ENCODE measurements at regions not wholly inside any gene's neighbourhood (a gene's known extent, or its start where the extent isn't known, plus 50 kb on each side); places are given as distances from the start of the nearest gene placed in this dataset.

DNA sequence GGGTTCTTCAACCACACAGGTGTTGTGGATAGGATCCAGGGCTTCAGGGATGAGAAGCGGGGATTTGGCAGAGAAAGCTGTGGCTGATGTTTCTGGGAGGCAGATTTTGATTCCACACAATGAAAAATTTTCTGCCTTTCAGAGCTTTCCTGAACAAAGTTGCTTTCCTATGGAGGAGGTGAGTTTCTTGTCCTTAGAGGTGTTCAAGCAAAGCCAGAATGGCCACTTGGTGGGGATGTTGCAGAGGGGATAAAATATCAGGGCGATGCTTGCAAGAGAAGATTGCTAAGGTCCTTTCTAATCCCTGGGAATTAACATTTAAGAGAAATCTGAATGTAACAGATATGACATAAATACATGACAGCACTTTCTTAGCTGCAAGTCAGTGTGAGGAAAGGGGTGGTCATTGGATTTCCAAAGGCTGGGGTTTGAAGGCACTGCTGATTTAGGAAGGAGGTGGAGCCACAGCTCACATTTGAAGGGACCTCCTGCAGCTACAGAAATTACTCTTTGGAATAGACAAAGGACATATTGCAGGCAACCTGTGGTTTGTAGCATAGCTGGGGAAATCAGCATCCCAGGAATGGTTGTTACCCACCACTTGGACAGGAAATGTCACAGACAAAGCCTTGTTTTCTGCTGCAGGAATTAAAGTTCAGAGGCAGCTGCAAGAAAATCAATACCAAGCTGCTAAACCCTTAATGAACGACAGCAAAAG, 271.1 kb upstream of the CHD6 start:
- peaks cover 0 to 12% (median 0%) of the 10 kb centered on the region in 6 donors for H3K9me3 Mint-ChIP-seq
- no peaks in the 10 kb centered on the region for H3K4me1 Mint-ChIP-seq

GRCh38 chr20:41888434-41888833, 270.3 kb upstream of the CHD6 start:
- no peak for DNase-seq
- Mint-ChIP-seq H3K36me3 (no peaks in the 10 kb centered on the region), H3K4me1 (no peaks in the 10 kb centered on the region), H3K27ac (no peak overlapping the region), H3K4me3 (no peak overlapping the region), H3K9me3 (peaks cover 0 to 8% (median 0%) of the 10 kb centered on the region in 6 donors), H3K27me3 (ENCODE audit: low read depth in 3 of 3) (peaks cover 1 to 2% (median 2%) of the 10 kb centered on the region in 3 donors)

More for the DNA sequence above, 271.1 kb upstream of the CHD6 start:
- Mint-ChIP-seq H3K36me3 (no peaks in the 10 kb centered on the region), H3K27ac (no peak overlapping the region), H3K4me3 (no peak overlapping the region), H3K27me3 (ENCODE audit: low read depth in 3 of 3) (peaks cover 1 to 2% (median 2%) of the 10 kb centered on the region in 3 donors)
- no peak for DNase-seq

- Mint-ChIP-seq H3K36me3 (no peaks in the 10 kb centered on the region), H3K27ac (no peak overlapping the region), H3K27me3 (ENCODE audit: low read depth in 3 of 3) (peaks cover under 1 to 2% (median 1%) of the 10 kb centered on the region in 3 donors), H3K4me1 (no peaks in the 10 kb centered on the region), H3K4me3 (no peak overlapping the region), H3K9me3 (peaks cover 0 to 6% (median 0%) of the 10 kb centered on the region in 6 donors)
- DNase-seq: no peak
Measured at GRCh38 chr20:41887500-41887899, 269.3 kb upstream of the CHD6 start.

DNA sequence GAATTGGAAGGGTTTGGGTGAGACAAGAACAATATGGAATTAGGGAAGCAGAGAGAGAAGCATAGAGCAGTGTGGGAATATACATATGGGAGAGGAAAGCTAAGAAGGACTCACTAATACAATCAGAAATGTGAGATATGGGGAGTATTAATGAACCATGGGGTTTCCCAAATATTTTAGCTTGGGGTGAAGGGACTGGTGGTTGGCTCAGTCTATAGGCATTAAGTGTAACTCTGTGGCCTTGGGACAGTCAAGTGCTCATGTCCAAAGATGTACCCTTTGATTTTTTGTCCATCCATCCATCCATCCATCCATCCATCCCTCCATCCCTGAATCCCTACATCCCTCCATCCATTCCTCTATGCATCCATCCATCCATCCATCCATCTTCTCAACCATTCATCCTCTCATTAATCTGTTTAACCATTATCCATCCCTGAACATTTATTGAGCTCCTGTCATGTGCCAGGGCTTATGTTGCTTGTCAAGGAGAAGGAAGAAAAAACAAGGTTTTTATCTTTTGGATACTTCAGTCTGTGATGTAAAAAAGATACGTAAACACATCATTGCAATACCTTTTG, 263.4 kb upstream of the CHD6 start:
- no peak for DNase-seq
- H3K9me3 Mint-ChIP-seq: peaks cover 0 to 4% (median 0%) of the 10 kb centered on the region in 6 donors
- no peaks in the 10 kb centered on the region for H3K4me1 Mint-ChIP-seq
- H3K36me3 Mint-ChIP-seq: no peaks in the 10 kb centered on the region
- H3K27ac Mint-ChIP-seq: no peak overlapping the region
- no peak overlapping the region for H3K4me3 Mint-ChIP-seq
- peaks cover 0 to 3% (median 0%) of the 10 kb centered on the region in 3 donors for H3K27me3 Mint-ChIP-seq (ENCODE audit: low read depth in 3 of 3)

GRCh38 chr20:41879123-41879522, 260.9 kb upstream of the CHD6 start:
- Mint-ChIP-seq H3K36me3 (no peaks in the 10 kb centered on the region), H3K4me1 (no peaks in the 10 kb centered on the region), H3K27ac (no peak overlapping the region)

DNA sequence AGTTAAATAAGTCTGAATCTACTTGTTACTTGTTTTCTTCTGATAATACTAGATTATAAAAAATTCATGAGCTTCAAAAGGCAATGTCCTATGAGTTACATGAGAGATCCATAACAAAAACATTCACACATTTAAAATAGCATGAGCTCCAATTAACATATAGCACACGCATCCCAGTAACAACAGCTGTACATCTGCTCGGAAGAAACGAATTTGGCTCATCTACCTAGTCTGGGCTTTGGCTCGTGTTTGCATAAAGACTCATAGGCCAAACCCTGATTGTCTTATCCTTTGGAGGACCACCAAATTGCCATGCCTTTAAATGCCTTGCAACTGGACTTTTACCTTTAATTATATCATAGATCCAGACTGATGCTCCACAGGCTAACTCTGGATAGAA, 259.7 kb upstream of the CHD6 start:
- no peaks in the 10 kb centered on the region for H3K4me1 Mint-ChIP-seq
- no peak overlapping the region for H3K27ac Mint-ChIP-seq
- H3K27me3 Mint-ChIP-seq (ENCODE audit: low read depth in 3 of 3): peaks cover 0 to 5% (median 2%) of the 10 kb centered on the region in 3 donors
- peaks cover 0 to 2% (median 0%) of the 10 kb centered on the region in 6 donors for H3K9me3 Mint-ChIP-seq
- no peak for DNase-seq
- no peaks in the 10 kb centered on the region for H3K36me3 Mint-ChIP-seq
- no peak overlapping the region for H3K4me3 Mint-ChIP-seq

More at GRCh38 chr20:41879123-41879522, 260.9 kb upstream of the CHD6 start:
- no peak overlapping the region for H3K4me3 Mint-ChIP-seq
- H3K27me3 Mint-ChIP-seq (ENCODE audit: low read depth in 3 of 3): peaks cover 0 to 5% (median 2%) of the 10 kb centered on the region in 3 donors
- peaks cover 0 to 2% (median 0%) of the 10 kb centered on the region in 6 donors for H3K9me3 Mint-ChIP-seq
- no peak for DNase-seq

- DNase-seq: no peak
- Mint-ChIP-seq H3K9me3 (peaks cover 0 to 14% (median 0%) of the 10 kb centered on the region in 6 donors), H3K4me3 (no peak overlapping the region), H3K4me1 (no peaks in the 10 kb centered on the region), H3K27me3 (ENCODE audit: low read depth in 3 of 3) (peaks cover 0 to 4% (median 2%) of the 10 kb centered on the region in 3 donors), H3K36me3 (no peaks in the 10 kb centered on the region), H3K27ac (no peak overlapping the region)
Measured at GRCh38 chr20:41874658-41875057, 256.5 kb upstream of the CHD6 start.

DNA sequence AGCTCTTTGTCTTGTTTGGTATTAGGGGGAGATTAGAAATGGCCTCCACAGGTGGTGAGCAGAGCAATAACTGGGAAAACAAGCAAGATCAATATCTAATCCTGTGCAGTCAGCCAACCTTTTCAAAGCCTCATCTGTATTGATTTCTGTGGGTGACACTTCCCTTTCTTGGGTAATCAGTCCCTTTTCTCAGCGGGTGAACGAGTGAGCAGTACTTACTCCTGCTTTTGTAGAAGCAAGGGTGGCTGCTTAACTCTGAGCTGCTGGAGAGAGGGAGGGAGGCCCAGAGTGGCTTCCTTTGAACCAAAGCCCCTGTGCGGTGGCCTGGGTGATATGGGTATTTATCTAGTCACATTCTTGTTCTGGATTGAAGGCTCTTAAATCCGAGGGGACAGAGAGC, 254.8 kb upstream of the CHD6 start:
- Mint-ChIP-seq H3K4me3 (no peak overlapping the region), H3K4me1 (no peaks in the 10 kb centered on the region), H3K27ac (no peak overlapping the region), H3K36me3 (no peaks in the 10 kb centered on the region), H3K27me3 (ENCODE audit: low read depth in 3 of 3) (peaks cover 0 to 4% (median 4%) of the 10 kb centered on the region in 3 donors), H3K9me3 (peaks cover 0 to 15% (median 3%) of the 10 kb centered on the region in 6 donors)
- no peak for DNase-seq

DNA sequence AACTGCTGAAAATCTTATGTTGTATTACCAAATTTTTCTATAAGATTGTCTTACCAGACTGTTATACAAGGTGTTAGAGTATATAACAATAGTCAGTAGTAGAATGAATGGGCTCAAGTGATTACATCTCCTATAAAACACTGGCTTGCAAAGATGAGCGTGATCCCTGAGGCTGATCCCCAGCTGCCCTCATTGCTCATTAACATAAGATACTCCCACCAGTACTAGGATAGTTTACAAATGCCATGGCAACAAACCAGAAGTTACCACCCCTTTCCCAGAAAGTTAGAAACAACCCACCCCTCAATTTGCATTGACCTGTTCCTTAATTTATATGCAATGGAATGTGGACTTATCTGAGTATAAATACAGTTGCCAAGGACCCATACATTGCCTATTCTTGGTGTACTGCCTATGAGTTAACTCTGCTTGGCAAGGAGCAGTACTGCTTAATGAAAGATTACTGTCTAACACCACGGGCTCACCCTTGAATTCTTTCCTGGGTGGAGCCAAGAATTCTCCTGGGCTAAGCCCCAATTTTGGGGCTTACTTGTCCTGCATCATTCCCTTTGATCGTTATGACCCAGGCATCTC, 252.8 kb upstream of the CHD6 start:
- no peak for DNase-seq
- H3K36me3 Mint-ChIP-seq: no peaks in the 10 kb centered on the region
- H3K9me3 Mint-ChIP-seq: peaks cover 0 to 15% (median 3%) of the 10 kb centered on the region in 6 donors
- H3K4me3 Mint-ChIP-seq: no peak overlapping the region
- H3K4me1 Mint-ChIP-seq: no peaks in the 10 kb centered on the region
- H3K27me3 Mint-ChIP-seq (ENCODE audit: low read depth in 3 of 3): peaks cover 0 to 6% (median 4%) of the 10 kb centered on the region in 3 donors
- H3K27ac Mint-ChIP-seq: no peak overlapping the region

GRCh38 chr20:41869261-41869660, 251.1 kb upstream of the CHD6 start:
- Mint-ChIP-seq H3K4me1 (no peaks in the 10 kb centered on the region), H3K36me3 (no peaks in the 10 kb centered on the region), H3K27ac (no peak overlapping the region), H3K27me3 (ENCODE audit: low read depth in 3 of 3) (peaks cover 2 to 4% (median 2%) of the 10 kb centered on the region in 3 donors), H3K4me3 (no peak overlapping the region), H3K9me3 (peaks cover 0 to 14% (median 3%) of the 10 kb centered on the region in 6 donors)
- DNase-seq: no peak

DNA sequence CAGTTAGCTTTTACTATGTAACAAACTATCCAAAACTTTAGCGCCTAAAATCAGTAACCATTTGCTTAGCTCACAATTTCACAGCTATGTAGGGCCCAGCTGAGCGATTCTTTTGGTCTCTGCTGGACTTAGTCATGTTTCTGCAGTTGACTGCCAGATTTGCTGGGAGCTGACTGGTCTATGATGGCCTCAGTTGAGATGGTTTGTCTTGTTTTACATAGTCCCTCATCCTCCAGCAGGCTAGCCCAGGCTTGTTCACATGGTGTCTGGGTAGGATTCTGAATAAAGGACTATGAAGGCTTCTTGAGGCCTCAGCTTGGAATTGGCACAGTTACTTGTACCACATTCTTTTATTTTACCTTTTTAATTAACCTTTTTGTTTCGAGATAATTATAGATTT, 247.8 kb upstream of the CHD6 start:
- H3K4me1 Mint-ChIP-seq: no peaks in the 10 kb centered on the region
- peaks cover 0 to 9% (median 1%) of the 10 kb centered on the region in 6 donors for H3K9me3 Mint-ChIP-seq
- H3K27ac Mint-ChIP-seq: no peak overlapping the region
- no peak overlapping the region for H3K4me3 Mint-ChIP-seq
- H3K36me3 Mint-ChIP-seq: no peaks in the 10 kb centered on the region
- peaks cover 0 to 4% (median 2%) of the 10 kb centered on the region in 3 donors for H3K27me3 Mint-ChIP-seq (ENCODE audit: low read depth in 3 of 3)
- DNase-seq: no peak

DNA sequence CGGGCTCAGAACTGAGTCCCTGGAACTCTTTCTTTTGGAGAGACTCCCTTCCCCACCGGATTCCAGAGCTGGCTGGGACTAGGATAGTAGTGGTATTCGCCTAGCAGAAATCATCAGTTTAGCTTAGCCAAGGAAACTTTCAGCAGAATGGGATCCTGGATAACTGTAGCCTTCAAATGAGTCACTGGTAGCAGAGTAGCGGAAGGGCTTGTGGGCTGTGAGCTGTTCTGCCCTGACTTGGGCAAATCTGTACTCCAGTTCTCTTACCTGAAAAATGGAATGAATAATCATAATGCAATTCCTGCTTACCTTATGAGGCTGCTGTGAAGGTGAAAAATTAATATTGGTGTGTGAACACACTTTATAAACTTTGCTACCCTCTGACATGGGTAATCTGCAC, 244.3 kb upstream of the CHD6 start:
- DNase-seq: no peak
- no peaks in the 10 kb centered on the region for H3K36me3 Mint-ChIP-seq
- H3K27ac Mint-ChIP-seq: no peak overlapping the region
- peaks cover 0 to 2% (median 0%) of the 10 kb centered on the region in 6 donors for H3K9me3 Mint-ChIP-seq
- no peak overlapping the region for H3K4me3 Mint-ChIP-seq
- H3K4me1 Mint-ChIP-seq: no peaks in the 10 kb centered on the region
- peaks cover 0 to 2% (median 1%) of the 10 kb centered on the region in 3 donors for H3K27me3 Mint-ChIP-seq (ENCODE audit: low read depth in 3 of 3)

DNA sequence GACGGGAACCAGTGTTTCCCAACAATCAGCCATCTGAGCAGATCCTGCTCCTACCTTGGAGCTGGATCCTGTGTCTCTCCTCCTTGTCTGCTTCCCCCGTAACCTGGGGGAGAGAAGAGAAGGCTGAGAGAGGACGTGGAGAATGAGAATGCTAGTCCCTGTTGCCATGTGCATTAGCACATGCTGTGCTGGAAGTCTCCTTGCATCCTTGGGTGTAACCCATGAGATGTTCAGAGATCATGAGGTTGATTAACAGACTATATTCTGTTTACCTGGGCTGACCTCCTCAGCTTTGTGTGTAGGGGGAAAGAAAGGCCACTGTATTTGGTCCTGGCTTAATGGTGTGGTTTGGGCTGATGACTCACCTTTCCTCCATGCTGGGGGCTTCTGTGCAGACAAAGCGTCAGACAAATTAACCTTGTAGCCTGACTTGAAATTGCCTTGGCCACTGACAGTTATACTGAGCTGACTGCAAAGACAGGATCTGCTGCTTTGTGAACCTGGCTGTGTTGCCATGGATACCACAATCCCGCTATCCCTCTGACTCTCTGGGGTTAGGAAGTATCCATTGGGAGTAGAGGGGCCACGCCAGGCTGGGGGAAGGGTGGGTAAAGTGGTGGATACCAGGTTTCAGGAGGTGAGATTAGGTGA, 243.7 kb upstream of the CHD6 start:
- H3K4me1 Mint-ChIP-seq: no peaks in the 10 kb centered on the region
- H3K27me3 Mint-ChIP-seq (ENCODE audit: low read depth in 3 of 3): peaks cover 0 to 2% (median 2%) of the 10 kb centered on the region in 3 donors
- H3K36me3 Mint-ChIP-seq: no peaks in the 10 kb centered on the region
- H3K27ac Mint-ChIP-seq: no peak overlapping the region
- DNase-seq: no peak
- peaks cover 0 to 4% (median 0%) of the 10 kb centered on the region in 6 donors for H3K9me3 Mint-ChIP-seq
- H3K4me3 Mint-ChIP-seq: no peak overlapping the region

DNA sequence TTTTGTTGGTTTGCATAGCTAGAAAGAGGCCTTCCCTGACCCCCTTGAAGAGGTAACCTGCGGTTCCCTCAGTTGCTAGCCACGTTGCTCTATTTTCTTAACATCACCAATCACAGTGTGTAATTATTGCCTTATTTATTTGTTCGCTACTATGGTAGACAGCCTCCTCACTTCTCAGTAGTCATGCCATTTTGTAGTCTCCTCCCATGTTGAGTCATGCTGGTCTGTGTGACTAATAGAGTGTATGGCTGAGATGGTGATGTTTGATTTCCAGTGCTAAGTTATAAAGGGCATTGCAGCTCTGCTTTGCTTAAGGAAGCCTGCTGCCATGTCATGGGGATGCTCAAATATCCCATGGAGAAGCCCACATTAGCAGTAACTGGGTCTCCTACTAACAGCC, 236.6 kb upstream of the CHD6 start:
- H3K4me3 Mint-ChIP-seq: no peak overlapping the region
- peaks cover 3 to 8% (median 7%) of the 10 kb centered on the region in 3 donors for H3K27me3 Mint-ChIP-seq (ENCODE audit: low read depth in 3 of 3)
- DNase-seq: no peak
- no peaks in the 10 kb centered on the region for H3K36me3 Mint-ChIP-seq
- H3K9me3 Mint-ChIP-seq: peaks cover 0 to 5% (median 0%) of the 10 kb centered on the region in 6 donors
- no peak overlapping the region for H3K27ac Mint-ChIP-seq
- H3K4me1 Mint-ChIP-seq: no peaks in the 10 kb centered on the region
